ENCODE measurements at regions not wholly inside any gene's neighbourhood (a gene's known extent, or its start where the extent isn't known, plus 50 kb on each side); places are given as distances from the start of the nearest gene placed in this dataset.

GRCh38 chr13:34620074-34620850, 321.8 kb upstream of the NBEA start:
- Histone ChIP-seq H2AK5ac (ENCODE audit: low read depth, low read length) (no peak overlapping the region), H3K27ac (ENCODE audit: insufficient read depth, low read length) (no peak overlapping the region), H2BK5ac (ENCODE audit: low read depth, low read length, poor library complexity, severe bottlenecking) (no peak overlapping the region), H2BK120ac (ENCODE audit: low read depth, low read length) (no peak overlapping the region), H3K14ac (replicated peaks; ENCODE audit: low read depth, low read length) (no peak overlapping the region), H2AFZ (replicated peaks; ENCODE audit: low read length, poor library complexity) (no peak overlapping the region), H3K4me3 (ENCODE audit: insufficient read depth, low read depth, low read length) (no peak overlapping the region), H3K9ac (ENCODE audit: low read depth, low read length) (no peak overlapping the region), H3K27me3 (ENCODE audit: control insufficient read depth, insufficient read depth, low read length) (no peaks in the 10 kb centered on the region), H3K9me1 (ENCODE audit: insufficient read depth, low read length) (no peaks in the 10 kb centered on the region), H4K91ac (ENCODE audit: insufficient read depth, low read depth, low read length) (no peak overlapping the region), H2BK15ac (ENCODE audit: low read depth, low read length) (no peak overlapping the region), H3K4me2 (ENCODE audit: low read depth, low read length) (no peak overlapping the region), H4K8ac (ENCODE audit: low read depth in 2 of 2, low read length in 2 of 2) (no peak overlapping the region), H3K56ac (ENCODE audit: extremely low read depth, insufficient read depth, low read length) (no peak overlapping the region), H3K4ac (ENCODE audit: low read depth, low read length) (no peak overlapping the region), H4K5ac (ENCODE audit: low read depth, low read length) (no peak overlapping the region), H3K23ac (ENCODE audit: low read depth, low read length) (no peak overlapping the region), H2BK20ac (ENCODE audit: low read depth, low read length) (no peak overlapping the region), H3K9me3 (ENCODE audit: control insufficient read depth, insufficient read depth, low read length) (no peaks in the 10 kb centered on the region), H3K36me3 (ENCODE audit: control insufficient read depth, insufficient read depth, low read length) (no peaks in the 10 kb centered on the region), H3K18ac (ENCODE audit: low read depth, low read length) (no peak overlapping the region), H3K4me1 (ENCODE audit: control insufficient read depth, insufficient read depth, low read length) (no peaks in the 10 kb centered on the region), H2AK9ac (replicated peaks; ENCODE audit: low read depth, low read length, poor library complexity) (no peak overlapping the region), H3K79me1 (ENCODE audit: low read depth in 1 of 2, low read length in 2 of 2) (no peaks in the 10 kb centered on the region), H4K20me1 (ENCODE audit: insufficient read depth, low read length) (no peaks in the 10 kb centered on the region)
- dilution Hi-C loops (cut with HindIII; ENCODE audit: low sequenced_read_pairs, unreplicated experiment) (no loop called here), in situ Hi-C loops (cut with MboI; ENCODE audit: low sequenced_read_pairs) (no loop called here), intact Hi-C loops (cut with micrococcal nuclease) (no loop called here)
- TF ChIP-seq SMC3 (IDR thresholded peaks at IDR 0.05; ENCODE audit: low read depth, low read length) (no peak), BHLHE40 (IDR thresholded peaks at IDR 0.05; ENCODE audit: low read depth, low read length) (no peak), RFX5 (IDR thresholded peaks at IDR 0.05; ENCODE audit: low read depth, low read length) (no peak), MXI1 (IDR thresholded peaks at IDR 0.05; ENCODE audit: borderline replicate concordance, low read depth, low read length) (no peak), RCOR1 (IDR thresholded peaks at IDR 0.05; ENCODE audit: insufficient replicate concordance, low read length) (no peak), FOS (IDR thresholded peaks at IDR 0.05; ENCODE audit: low read depth, low read length) (no peak), ELK1 (IDR thresholded peaks at IDR 0.05; ENCODE audit: borderline replicate concordance, low read depth, low read length) (no peak)
- TF ChIP-seq, protein P1, sequence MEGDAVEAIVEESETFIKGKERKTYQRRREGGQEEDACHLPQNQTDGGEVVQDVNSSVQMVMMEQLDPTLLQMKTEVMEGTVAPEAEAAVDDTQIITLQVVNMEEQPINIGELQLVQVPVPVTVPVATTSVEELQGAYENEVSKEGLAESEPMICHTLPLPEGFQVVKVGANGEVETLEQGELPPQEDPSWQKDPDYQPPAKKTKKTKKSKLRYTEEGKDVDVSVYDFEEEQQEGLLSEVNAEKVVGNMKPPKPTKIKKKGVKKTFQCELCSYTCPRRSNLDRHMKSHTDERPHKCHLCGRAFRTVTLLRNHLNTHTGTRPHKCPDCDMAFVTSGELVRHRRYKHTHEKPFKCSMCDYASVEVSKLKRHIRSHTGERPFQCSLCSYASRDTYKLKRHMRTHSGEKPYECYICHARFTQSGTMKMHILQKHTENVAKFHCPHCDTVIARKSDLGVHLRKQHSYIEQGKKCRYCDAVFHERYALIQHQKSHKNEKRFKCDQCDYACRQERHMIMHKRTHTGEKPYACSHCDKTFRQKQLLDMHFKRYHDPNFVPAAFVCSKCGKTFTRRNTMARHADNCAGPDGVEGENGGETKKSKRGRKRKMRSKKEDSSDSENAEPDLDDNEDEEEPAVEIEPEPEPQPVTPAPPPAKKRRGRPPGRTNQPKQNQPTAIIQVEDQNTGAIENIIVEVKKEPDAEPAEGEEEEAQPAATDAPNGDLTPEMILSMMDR (conservative IDR thresholded peaks at IDR 0.05; ENCODE audit: low read depth, low read length): no peak
- TF ChIP-seq, protein P2, sequence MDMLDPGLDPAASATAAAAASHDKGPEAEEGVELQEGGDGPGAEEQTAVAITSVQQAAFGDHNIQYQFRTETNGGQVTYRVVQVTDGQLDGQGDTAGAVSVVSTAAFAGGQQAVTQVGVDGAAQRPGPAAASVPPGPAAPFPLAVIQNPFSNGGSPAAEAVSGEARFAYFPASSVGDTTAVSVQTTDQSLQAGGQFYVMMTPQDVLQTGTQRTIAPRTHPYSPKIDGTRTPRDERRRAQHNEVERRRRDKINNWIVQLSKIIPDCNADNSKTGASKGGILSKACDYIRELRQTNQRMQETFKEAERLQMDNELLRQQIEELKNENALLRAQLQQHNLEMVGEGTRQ (IDR thresholded peaks at IDR 0.05; ENCODE audit: low read depth, low read length): no peak
- ATAC-seq (ENCODE audit: low read depth) (no peak), DNase-seq (no peak)
- no CpG with 5 or more reads among the region's 7 CpGs for WGBS, 2 experiments (ENCODE audit: extremely low coverage in 2 of 2, insufficient read length in 1 of 2)
- no TSS peak for BruUV-seq (replicated peaks)
- ChIA-PET POLR2A (ENCODE audit: unreplicated experiment) (no interaction called here), CTCF (interaction anchor here (0.7 kb wide), 1 partner anchor 1108 kb away, joined by 4 read pairs; no protein-coding TSS in a partner anchor)

Measured in IMR-90 (cell line).